ENCODE measurements at regions not wholly inside any gene's neighbourhood (a gene's known extent, or its start where the extent isn't known, plus 50 kb on each side); places are given as distances from the start of the nearest gene placed in this dataset.
"Not testable (repeated sequence)": the region's sequence is repeated elsewhere in the genome, so short reads cannot be mapped to it uniquely, and the experiment has no call there.

DNA sequence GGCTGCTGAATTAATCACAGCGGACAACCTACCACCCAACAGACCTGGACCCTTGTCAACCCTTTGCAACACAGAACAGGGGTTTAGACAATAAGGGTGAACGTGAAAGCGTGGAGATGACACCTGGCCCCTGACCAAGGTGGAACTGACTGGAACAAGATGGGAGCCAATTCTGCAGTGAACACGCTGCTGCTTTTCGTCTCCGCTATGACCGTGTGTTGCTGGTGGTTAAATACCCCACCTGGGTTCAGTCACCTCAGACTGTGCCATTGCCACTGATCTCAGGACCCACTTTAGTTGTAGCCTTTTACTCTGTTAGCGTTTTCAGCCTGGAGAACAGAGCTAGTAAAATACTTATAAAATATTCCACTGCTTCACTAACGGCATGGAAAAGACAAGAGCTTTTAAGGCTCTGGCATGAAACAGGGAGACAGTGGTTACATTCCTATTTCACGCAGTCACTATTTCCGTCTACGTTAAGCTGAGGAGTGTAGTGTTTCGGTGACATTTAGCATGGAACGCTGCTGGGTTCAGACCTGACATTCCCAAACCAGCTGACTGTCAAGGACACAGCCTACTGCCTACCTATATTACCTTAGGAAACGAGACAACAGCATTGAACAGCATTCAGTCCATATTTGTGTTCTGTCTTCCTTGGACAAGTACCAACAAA, 119.5 kb upstream of the PRSS1 start:
- peaks cover 5% of the 10 kb centered on the region for H3K27me3 Mint-ChIP-seq
- H3K4me3 Mint-ChIP-seq = no peak overlapping the region
- H3K4me1 Mint-ChIP-seq = peaks cover 21% of the 10 kb centered on the region
- CTCF ChIA-PET = no interaction called here
- no peak for DNase-seq
- no peak overlapping the region for H3K27ac Mint-ChIP-seq
- H3K36me3 Mint-ChIP-seq (ENCODE audit: low read depth) = peaks cover 4% of the 10 kb centered on the region
- H3K9me3 Mint-ChIP-seq = no peaks in the 10 kb centered on the region
- POLR2A ChIA-PET = no interaction called here

DNA sequence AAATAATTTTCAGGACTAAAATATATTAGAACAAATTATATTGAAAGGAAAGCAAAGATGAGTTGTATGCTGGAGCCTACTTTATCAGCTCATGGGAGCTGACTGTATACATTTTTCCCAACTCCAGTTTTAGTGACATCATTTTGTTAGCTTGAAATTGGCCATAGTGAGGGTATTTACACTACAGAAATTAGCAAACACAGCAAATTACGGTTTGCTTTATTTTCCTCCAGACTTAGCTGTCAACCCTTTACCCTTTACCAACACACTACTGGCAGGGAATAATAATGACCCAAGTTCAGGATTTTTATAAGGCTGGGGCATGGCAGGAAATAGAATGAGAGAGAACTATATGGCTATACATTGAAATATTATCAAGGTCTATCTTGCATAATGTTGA, 120.3 kb upstream of the PRSS1 start:
- Mint-ChIP-seq H3K9me3 (no peaks in the 10 kb centered on the region), H3K4me3 (no peak overlapping the region), H3K27ac (no peak overlapping the region), H3K4me1 (peaks cover 21% of the 10 kb centered on the region), H3K27me3 (peaks cover 8% of the 10 kb centered on the region), H3K36me3 (ENCODE audit: low read depth) (peaks cover 4% of the 10 kb centered on the region)
- ChIA-PET CTCF (interaction anchor here (1.1 kb wide), 1 partner anchor 154 kb away, joined by 5 read pairs; no protein-coding TSS in a partner anchor), POLR2A (no interaction called here)
- DNase-seq = no peak

DNA sequence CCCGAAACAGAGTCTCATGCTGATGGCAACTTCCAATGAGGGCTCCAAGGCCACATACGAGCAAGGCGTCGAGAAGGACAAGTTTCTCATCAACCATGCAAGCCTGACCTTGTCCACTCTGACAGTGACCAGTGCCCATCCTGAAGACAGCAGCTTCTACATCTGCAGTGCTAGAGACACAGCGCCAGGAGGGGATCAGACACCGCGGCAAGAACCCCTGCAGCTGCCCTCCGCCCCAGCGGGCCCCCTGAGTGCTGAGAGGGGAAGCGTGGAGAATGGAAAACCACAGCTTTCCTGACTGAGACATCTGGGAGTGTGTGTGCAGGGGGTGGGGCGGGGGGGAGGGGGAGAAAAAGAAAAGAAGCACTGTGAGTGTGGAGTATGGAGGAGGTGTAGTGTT, 122.0 kb upstream of the PRSS1 start:
- H3K36me3 Mint-ChIP-seq (ENCODE audit: low read depth); POLR2A ChIA-PET; DNase-seq; H3K9me3 Mint-ChIP-seq; H3K27me3 Mint-ChIP-seq: not testable (repeated sequence)
- Mint-ChIP-seq H3K27ac (peak overlapping the region; percentile 90), H3K4me3 (peak overlapping the region; percentile 79), H3K4me1 (peaks cover 15% of the 10 kb centered on the region)
- CTCF ChIA-PET = interaction anchor here (0.8 to 1.5 kb wide), 5 partner anchors 10 to 169 kb away, joined by 3 to 7 read pairs (median 3); no protein-coding TSS in a partner anchor

DNA sequence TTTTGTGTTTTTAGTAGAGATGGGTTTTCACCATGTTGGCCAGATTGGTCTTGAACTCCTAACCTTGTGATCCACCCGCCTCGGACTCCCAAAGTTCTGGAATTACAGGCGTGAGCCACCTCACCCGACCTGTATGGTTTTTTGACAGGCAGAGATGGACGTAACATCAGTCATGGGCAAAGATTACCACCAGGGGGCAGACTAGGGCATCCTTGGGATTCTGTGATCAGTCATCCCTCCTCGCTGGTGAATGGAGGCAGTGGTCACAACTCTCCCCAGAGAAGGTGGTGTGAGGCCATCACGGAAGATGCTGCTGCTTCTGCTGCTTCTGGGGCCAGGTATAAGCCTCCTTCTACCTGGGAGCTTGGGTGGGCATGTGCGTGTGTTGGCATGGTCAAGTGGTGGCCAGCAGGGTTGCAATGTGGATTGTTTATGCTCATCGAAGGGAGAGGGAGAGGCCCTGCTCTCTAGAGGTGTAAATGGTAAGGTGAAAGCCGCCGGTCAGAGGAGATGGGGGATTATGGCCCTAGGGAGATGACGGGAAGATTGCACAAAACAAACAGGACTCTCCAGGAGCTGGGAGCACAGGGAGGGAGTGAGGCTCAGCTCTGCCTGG, 122.7 kb upstream of the PRSS1 start:
- POLR2A ChIA-PET = no interaction called here

DNA sequence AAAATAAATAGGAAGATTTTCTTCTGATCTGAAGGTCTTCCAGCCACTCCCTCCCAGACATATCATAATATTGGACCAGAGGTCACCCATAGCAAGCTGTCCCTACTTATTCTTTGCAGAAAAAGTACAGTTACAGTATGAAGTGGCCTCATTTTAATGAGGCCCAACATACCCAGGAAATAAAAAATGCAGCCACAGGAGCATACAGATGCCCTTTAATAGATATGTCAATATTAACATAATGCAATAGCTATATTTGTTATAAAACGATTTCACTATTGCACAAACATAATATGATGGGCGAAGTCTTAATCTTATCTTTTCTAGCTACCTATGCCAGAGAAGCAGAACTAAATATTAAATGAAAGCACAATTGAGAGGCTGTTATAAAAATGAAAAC, 124.1 kb upstream of the PRSS1 start:
- POLR2A ChIA-PET; H3K27me3 Mint-ChIP-seq; H3K36me3 Mint-ChIP-seq (ENCODE audit: low read depth); DNase-seq; H3K27ac Mint-ChIP-seq; H3K4me3 Mint-ChIP-seq; H3K9me3 Mint-ChIP-seq: not testable (repeated sequence)
- CTCF ChIA-PET = interaction anchor here (0.5 to 2.4 kb wide), 5 partner anchors 9 to 824 kb away, joined by 3 to 10 read pairs (median 3); no protein-coding TSS in a partner anchor
- H3K4me1 Mint-ChIP-seq = peaks cover 10% of the 10 kb centered on the region

More for the DNA sequence above, 122.7 kb upstream of the PRSS1 start:
- CTCF ChIA-PET = interaction anchor here (0.8 to 2.4 kb wide), 7 partner anchors 11 to 170 kb away, joined by 3 to 10 read pairs (median 3); no protein-coding TSS in a partner anchor
- Mint-ChIP-seq H3K4me1 (peaks cover 10% of the 10 kb centered on the region), H3K27me3 (peaks cover 4% of the 10 kb centered on the region), H3K4me3 (peak overlapping the region; percentile 79), H3K27ac (peak overlapping the region; percentile 90), H3K36me3 (ENCODE audit: low read depth) (peaks cover 4% of the 10 kb centered on the region), H3K9me3 (no peaks in the 10 kb centered on the region)
- peak; percentile 80 for DNase-seq

DNA sequence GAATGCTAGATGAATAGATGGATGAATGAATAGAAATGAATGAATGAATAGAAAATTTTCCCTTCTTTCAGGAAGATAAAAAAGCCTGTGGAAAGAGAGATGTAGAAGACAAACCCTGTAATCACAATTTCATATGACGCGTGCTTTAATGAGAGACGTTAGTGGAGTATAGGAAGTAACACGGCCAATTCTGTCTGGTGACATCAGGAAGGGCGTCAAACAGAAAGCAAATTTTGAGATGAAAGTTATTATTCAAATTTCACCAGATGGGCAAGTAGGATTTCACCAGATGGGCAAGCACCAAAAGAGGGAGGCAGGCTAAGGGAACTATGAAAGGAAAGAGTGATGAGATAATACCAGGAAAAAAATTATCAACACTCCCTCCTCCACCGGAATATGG, 128.9 kb upstream of the PRSS1 start:
- peaks cover 8% of the 10 kb centered on the region for H3K4me1 Mint-ChIP-seq
- ChIA-PET CTCF (no interaction called here), POLR2A (no interaction called here)
- no peaks in the 10 kb centered on the region for H3K9me3 Mint-ChIP-seq
- no peaks in the 10 kb centered on the region for H3K36me3 Mint-ChIP-seq (ENCODE audit: low read depth)
- peak overlapping the region; percentile 66 for H3K27ac Mint-ChIP-seq
- H3K4me3 Mint-ChIP-seq = peak overlapping the region; percentile 32
- H3K27me3 Mint-ChIP-seq = peaks cover 14% of the 10 kb centered on the region
- DNase-seq = no peak

DNA sequence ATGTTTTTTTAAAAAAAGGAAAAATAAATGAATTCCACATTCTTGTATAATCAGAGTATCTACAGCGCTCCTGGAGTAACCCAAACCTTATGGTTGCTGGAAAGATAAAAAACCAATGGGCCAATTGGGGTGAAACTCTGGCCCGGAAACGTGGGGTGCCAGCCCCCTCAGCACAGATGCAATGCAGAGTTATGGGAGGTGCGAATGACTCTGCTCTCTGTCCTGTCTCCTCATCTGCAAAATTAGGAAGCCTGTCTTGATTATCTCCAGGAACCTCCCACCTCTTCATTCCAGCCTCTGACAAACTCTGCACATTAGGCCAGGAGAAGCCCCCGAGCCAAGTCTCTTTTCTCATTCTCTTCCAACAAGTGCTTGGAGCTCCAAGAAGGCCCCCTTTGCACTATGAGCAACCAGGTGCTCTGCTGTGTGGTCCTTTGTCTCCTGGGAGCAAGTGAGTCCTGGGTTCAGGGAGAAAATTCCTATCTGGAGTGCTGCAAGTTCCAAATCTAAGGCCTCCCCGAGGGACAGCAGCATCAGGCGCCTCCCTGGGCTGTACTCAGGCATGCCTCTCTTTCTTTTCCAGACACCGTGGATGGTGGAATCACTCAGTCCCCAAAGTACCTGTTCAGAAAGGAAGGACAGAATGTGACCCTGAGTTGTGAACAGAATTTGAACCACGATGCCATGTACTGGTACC, 130.5 kb upstream of the PRSS1 start:
- POLR2A ChIA-PET = no interaction called here
- H3K27me3 Mint-ChIP-seq = peaks cover 16% of the 10 kb centered on the region
- no peaks in the 10 kb centered on the region for H3K36me3 Mint-ChIP-seq (ENCODE audit: low read depth)
- H3K27ac Mint-ChIP-seq = peak overlapping the region; percentile 82
- peaks cover 6% of the 10 kb centered on the region for H3K4me1 Mint-ChIP-seq
- peak overlapping the region; percentile 66 for H3K4me3 Mint-ChIP-seq
- CTCF ChIA-PET = no interaction called here
- no peak for DNase-seq
- no peaks in the 10 kb centered on the region for H3K9me3 Mint-ChIP-seq

DNA sequence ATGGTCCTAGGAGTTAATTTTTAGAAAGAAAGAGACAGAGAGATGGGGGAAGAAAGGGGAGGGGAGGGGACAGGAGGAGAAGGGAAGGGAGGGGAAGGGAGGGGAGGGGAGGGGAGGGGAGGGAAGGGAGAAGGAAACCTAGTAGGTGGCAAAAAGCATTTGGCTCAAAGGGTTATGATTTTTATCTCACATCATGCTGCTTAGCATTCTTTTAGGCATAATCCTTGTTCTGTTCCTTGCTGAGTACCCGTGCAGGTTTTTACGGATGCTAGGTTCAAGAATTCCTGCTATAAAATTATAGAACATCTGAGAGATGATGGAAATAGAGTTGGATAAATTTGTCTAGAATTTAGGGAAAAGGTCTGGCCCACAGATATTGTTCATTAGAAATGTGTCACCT, 132.4 kb upstream of the PRSS1 start:
- H3K9me3 Mint-ChIP-seq = no peaks in the 10 kb centered on the region
- H3K27me3 Mint-ChIP-seq = peaks cover 16% of the 10 kb centered on the region
- POLR2A ChIA-PET = no interaction called here
- no peak for DNase-seq
- H3K4me1 Mint-ChIP-seq = peaks cover 14% of the 10 kb centered on the region
- CTCF ChIA-PET = interaction anchor here (0.8 kb wide), 1 partner anchor 8 kb away, joined by 3 read pairs; no protein-coding TSS in a partner anchor
- H3K27ac Mint-ChIP-seq = peak overlapping the region; percentile 70
- no peaks in the 10 kb centered on the region for H3K36me3 Mint-ChIP-seq (ENCODE audit: low read depth)
- peak overlapping the region; percentile 62 for H3K4me3 Mint-ChIP-seq

DNA sequence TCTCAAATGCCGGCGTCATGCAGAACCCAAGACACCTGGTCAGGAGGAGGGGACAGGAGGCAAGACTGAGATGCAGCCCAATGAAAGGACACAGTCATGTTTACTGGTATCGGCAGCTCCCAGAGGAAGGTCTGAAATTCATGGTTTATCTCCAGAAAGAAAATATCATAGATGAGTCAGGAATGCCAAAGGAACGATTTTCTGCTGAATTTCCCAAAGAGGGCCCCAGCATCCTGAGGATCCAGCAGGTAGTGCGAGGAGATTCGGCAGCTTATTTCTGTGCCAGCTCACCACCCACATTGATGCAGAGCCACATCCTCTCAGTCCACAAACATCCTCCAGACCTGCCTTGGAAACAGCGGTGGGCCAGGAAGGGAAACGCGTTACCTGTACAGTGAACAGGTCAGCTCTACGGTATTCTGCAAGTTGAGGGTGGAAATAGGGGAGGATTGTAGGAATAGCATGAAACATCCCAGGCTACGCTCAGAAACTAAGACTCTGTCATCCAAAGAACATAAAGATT, 133.1 kb upstream of the PRSS1 start:
- Mint-ChIP-seq H3K27ac (peak overlapping the region; percentile 70), H3K9me3 (no peaks in the 10 kb centered on the region), H3K27me3 (peaks cover 16% of the 10 kb centered on the region), H3K4me1 (peaks cover 17% of the 10 kb centered on the region), H3K36me3 (ENCODE audit: low read depth) (no peaks in the 10 kb centered on the region), H3K4me3 (peak overlapping the region; percentile 62)
- no peak for DNase-seq
- POLR2A ChIA-PET = interaction anchor here (0.5 kb wide), 1 partner anchor 184 kb away, joined by 4 read pairs; no protein-coding TSS in a partner anchor
- CTCF ChIA-PET = interaction anchor here (0.8 kb wide), 1 partner anchor 8 kb away, joined by 3 read pairs; no protein-coding TSS in a partner anchor

DNA sequence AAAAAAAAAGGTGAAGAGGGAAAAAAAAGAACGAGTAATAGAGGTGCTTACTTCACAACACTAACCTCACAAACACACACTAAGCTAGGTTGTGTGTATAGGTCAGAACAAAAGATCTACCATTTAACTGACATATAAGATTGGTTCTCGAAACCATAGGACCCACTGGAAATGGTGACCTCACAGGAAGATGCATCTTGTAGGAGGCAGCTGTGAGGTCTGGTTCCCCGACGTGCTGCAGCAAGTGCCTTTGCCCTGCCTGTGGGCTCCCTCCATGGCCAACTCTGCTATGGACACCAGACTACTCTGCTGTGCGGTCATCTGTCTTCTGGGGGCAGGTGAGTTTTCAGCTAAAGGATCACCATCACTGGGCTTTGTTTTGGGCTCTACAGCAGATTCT, 133.8 kb upstream of the PRSS1 start:
- H3K27me3 Mint-ChIP-seq = peaks cover 16% of the 10 kb centered on the region
- H3K36me3 Mint-ChIP-seq (ENCODE audit: low read depth) = no peaks in the 10 kb centered on the region
- ChIA-PET POLR2A (interaction anchor here (0.6 to 1.0 kb wide), 2 partner anchors 193 to 235 kb away, joined by 3 to 4 read pairs; no protein-coding TSS in a partner anchor), CTCF (interaction anchor here (1.1 kb wide), 1 partner anchor 81 kb away, joined by 3 read pairs; no protein-coding TSS in a partner anchor)
- DNase-seq = no peak
- H3K4me1 Mint-ChIP-seq = peaks cover 17% of the 10 kb centered on the region
- H3K27ac Mint-ChIP-seq = peak overlapping the region; percentile 84
- H3K4me3 Mint-ChIP-seq = peak overlapping the region; percentile 62
- no peaks in the 10 kb centered on the region for H3K9me3 Mint-ChIP-seq

DNA sequence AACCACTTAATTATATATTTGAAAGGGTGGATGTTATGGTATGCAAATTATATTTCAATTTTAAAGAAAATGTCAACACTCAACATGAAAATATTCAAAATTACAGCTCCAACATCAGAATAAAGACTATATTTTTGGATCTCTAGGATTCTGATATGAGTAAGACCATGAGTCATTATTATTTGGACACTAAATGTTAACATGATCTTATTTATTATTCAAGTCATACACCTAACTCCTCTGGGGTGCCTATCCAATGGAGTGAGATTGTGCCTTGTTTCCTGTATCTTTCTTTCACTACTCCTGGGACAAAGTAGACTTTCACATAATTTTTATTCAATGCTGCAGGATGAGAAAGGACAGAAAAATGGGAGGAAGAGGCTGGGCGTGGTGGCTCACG, 135.2 kb upstream of the PRSS1 start:
- Mint-ChIP-seq H3K9me3 (no peaks in the 10 kb centered on the region), H3K4me3 (no peak overlapping the region), H3K4me1 (peaks cover 23% of the 10 kb centered on the region), H3K36me3 (ENCODE audit: low read depth) (no peaks in the 10 kb centered on the region), H3K27ac (no peak overlapping the region), H3K27me3 (peaks cover 17% of the 10 kb centered on the region)
- POLR2A ChIA-PET = no interaction called here
- CTCF ChIA-PET = no interaction called here
- DNase-seq = no peak

DNA sequence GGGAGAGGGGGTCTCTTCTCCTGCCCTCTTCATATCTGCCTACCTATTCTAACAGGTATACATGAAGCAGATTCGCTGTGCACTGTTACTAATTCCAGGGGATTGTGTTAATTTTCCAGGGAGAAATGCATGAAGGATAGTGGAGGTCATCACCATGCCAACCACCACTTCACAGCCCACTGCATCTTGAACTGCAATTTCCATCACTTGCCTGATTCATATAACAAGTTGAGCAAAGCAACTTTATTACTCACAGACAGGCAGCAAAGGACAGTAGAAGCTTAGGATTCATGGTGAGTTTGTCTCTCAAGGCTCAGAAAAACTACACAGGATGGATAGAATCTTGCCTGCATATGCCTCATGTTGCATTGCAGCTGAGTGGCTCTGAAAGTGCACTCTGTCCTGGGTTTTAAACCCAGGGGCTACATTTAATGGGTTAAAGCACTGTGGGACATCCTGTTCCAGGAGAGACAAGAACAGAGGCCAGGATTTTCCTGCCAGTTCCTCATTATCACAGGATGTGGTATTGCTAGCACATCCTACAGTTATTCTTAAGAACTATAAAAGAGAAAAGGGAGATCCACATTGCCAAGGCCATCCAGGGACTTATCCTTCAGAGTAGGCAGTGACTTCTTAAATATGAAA, 136.9 kb upstream of the PRSS1 start:
- no peak for DNase-seq
- Mint-ChIP-seq H3K36me3 (ENCODE audit: low read depth) (no peaks in the 10 kb centered on the region), H3K4me1 (peaks cover 32% of the 10 kb centered on the region), H3K27me3 (peaks cover 11% of the 10 kb centered on the region), H3K4me3 (no peak overlapping the region), H3K9me3 (no peaks in the 10 kb centered on the region), H3K27ac (no peak overlapping the region)
- CTCF ChIA-PET = no interaction called here
- POLR2A ChIA-PET = no interaction called here
